Type B pancreatic cell (in vitro differentiated cells): ENCODE measurements at regions not wholly inside any gene's neighbourhood (a gene's known extent, or its start where the extent isn't known, plus 50 kb on each side); places are given as distances from the start of the nearest gene placed in this dataset.

Source experiments
- DNase-seq: peaks from one replicate; pipeline ENCODE4 v3.0.0; 2021; ENCODE audit warnings: mixed read lengths; ENCODE audit not compliant: unreplicated experiment; ENCODE audit errors: extremely low spot score
- H3K27ac Mint-ChIP-seq: 2 replicates; pipeline ENCODE4 v1.8.0; 2021; ENCODE audit warnings: mild to moderate bottlenecking, mixed read lengths
- H3K27me3 Mint-ChIP-seq: 2 replicates; pipeline ENCODE4 v1.8.0; 2021; ENCODE audit warnings: mixed read lengths
- H3K36me3 Mint-ChIP-seq: 2 replicates; pipeline ENCODE4 v1.8.0; 2021; ENCODE audit warnings: mixed read lengths
- H3K4me1 Mint-ChIP-seq: one replicate; pipeline ENCODE4 v1.8.0; 2021; ENCODE audit warnings: mixed read lengths; ENCODE audit not compliant: unreplicated experiment
- H3K4me3 Mint-ChIP-seq: 2 replicates; pipeline ENCODE4 v1.8.0; 2021; ENCODE audit warnings: mild to moderate bottlenecking, mixed read lengths
- H3K9me3 Mint-ChIP-seq: 2 replicates; pipeline ENCODE4 v1.8.0; 2021; ENCODE audit warnings: mixed read lengths
- TF ChIP-seq, protein P1 (sequence below): fragments of 200-600 bp; sonication (generic); conservative IDR thresholded peaks from 2 replicates; pipeline ENCODE4 v1.5.0; 2021; ENCODE audit warnings: antibody characterized with exemption, mild to moderate bottlenecking

- no peak for DNase-seq
- H3K4me3 Mint-ChIP-seq = no peak overlapping the region
- no peaks in the 10 kb centered on the region for H3K36me3 Mint-ChIP-seq
- no peak overlapping the region for H3K27ac Mint-ChIP-seq
- H3K27me3 Mint-ChIP-seq = no peaks in the 10 kb centered on the region
- H3K4me1 Mint-ChIP-seq = no peaks in the 10 kb centered on the region
- no peaks in the 10 kb centered on the region for H3K9me3 Mint-ChIP-seq
- TF ChIP-seq, protein P1, sequence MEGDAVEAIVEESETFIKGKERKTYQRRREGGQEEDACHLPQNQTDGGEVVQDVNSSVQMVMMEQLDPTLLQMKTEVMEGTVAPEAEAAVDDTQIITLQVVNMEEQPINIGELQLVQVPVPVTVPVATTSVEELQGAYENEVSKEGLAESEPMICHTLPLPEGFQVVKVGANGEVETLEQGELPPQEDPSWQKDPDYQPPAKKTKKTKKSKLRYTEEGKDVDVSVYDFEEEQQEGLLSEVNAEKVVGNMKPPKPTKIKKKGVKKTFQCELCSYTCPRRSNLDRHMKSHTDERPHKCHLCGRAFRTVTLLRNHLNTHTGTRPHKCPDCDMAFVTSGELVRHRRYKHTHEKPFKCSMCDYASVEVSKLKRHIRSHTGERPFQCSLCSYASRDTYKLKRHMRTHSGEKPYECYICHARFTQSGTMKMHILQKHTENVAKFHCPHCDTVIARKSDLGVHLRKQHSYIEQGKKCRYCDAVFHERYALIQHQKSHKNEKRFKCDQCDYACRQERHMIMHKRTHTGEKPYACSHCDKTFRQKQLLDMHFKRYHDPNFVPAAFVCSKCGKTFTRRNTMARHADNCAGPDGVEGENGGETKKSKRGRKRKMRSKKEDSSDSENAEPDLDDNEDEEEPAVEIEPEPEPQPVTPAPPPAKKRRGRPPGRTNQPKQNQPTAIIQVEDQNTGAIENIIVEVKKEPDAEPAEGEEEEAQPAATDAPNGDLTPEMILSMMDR = no peak
These were observed 335.5 kb upstream of the SPRED2 start for GRCh38 chr2:65767946-65768345.

GRCh38 chr2:65766768-65767267, 334.4 kb upstream of the SPRED2 start:
- TF ChIP-seq, protein P1 = no peak
- Mint-ChIP-seq H3K9me3 (no peaks in the 10 kb centered on the region), H3K36me3 (no peaks in the 10 kb centered on the region), H3K4me1 (no peaks in the 10 kb centered on the region), H3K27me3 (no peaks in the 10 kb centered on the region), H3K27ac (no peak overlapping the region), H3K4me3 (no peak overlapping the region)
- DNase-seq = no peak

- H3K27me3 Mint-ChIP-seq = no peaks in the 10 kb centered on the region
- H3K9me3 Mint-ChIP-seq = no peaks in the 10 kb centered on the region
- TF ChIP-seq, protein P1 = no peak
- H3K36me3 Mint-ChIP-seq = no peaks in the 10 kb centered on the region
- H3K4me3 Mint-ChIP-seq = no peak overlapping the region
- no peak overlapping the region for H3K27ac Mint-ChIP-seq
- H3K4me1 Mint-ChIP-seq = no peaks in the 10 kb centered on the region
- no peak for DNase-seq
These were observed 333.0 kb upstream of the SPRED2 start for GRCh38 chr2:65765376-65765775.

- Mint-ChIP-seq H3K36me3 (peaks cover 4% of the 10 kb centered on the region), H3K9me3 (no peaks in the 10 kb centered on the region), H3K27ac (no peak overlapping the region), H3K4me3 (no peak overlapping the region), H3K4me1 (no peaks in the 10 kb centered on the region), H3K27me3 (no peaks in the 10 kb centered on the region)
- DNase-seq = no peak
- TF ChIP-seq, protein P1 = no peak
These were observed 329.7 kb upstream of the SPRED2 start for GRCh38 chr2:65762068-65762467.

DNA sequence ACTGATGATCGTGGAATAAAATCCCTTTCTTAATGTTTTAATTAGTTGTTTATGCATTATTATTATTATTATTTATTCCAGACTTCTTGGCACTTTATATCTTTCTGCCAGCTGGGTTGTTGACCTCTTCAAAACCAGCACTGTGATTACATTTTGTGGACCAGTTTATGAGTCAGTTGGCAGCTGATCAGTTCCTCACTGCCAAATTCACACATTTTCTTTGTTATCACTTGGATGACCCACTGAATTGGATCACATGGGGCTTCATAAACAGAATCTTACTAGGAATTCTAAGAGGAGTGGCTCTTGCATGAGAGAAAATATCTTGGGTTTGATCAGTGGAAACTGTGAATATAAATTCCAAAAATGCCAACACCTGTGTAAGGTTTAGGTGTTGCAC, 321.8 kb upstream of the SPRED2 start:
- TF ChIP-seq, protein P1 = no peak
- Mint-ChIP-seq H3K36me3 (peaks cover 4% of the 10 kb centered on the region), H3K27ac (no peak overlapping the region), H3K27me3 (no peaks in the 10 kb centered on the region), H3K9me3 (no peaks in the 10 kb centered on the region), H3K4me1 (peaks cover 2% of the 10 kb centered on the region), H3K4me3 (no peak overlapping the region)
- DNase-seq = no peak

DNA sequence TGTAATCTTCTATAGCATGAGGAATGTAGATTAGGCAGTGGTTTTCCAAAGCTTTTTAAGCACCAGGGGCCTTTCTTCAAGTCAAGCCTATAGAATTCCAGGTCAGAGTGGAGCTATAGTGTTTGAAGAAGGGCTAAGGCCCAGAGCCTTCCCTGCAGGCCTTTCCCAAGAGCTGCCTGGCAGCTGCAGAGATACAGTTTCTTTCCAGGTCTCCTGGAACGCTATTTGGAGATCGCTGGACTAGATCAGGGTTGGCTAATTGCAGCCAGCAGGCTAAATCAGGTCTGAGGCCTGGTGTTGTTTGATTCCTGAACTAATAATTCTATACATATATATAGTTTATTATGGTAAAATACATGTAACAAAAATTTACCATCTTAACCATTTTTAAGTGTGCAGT, 319.0 kb upstream of the SPRED2 start:
- H3K27ac Mint-ChIP-seq = no peak overlapping the region
- DNase-seq = no peak
- TF ChIP-seq, protein P1 = no peak
- H3K27me3 Mint-ChIP-seq = no peaks in the 10 kb centered on the region
- H3K9me3 Mint-ChIP-seq = peaks cover 4% of the 10 kb centered on the region
- H3K4me1 Mint-ChIP-seq = peaks cover 14% of the 10 kb centered on the region
- no peak overlapping the region for H3K4me3 Mint-ChIP-seq
- no peaks in the 10 kb centered on the region for H3K36me3 Mint-ChIP-seq
